ENCODE measurements at regions not wholly inside any gene's neighbourhood (a gene's known extent, or its start where the extent isn't known, plus 50 kb on each side); places are given as distances from the start of the nearest gene placed in this dataset.

- TF ChIP-seq CTCF (IDR thresholded peaks at IDR 0.05) (no peak), POLR2A (IDR thresholded peaks at IDR 0.05) (no peak), EP300 (IDR thresholded peaks at IDR 0.05) (no peak)
Measured at GRCh38 chr6:14704383-14705271, 541.2 kb upstream of the JARID2 start.
